SKM-1 (cell line): ENCODE measurements at regions not wholly inside any gene's neighbourhood (a gene's known extent, or its start where the extent isn't known, plus 50 kb on each side); places are given as distances from the start of the nearest gene placed in this dataset.

ENCODE experiments used
- DNase-seq: peaks from one replicate; lab custom pipeline; 2025; ENCODE audit not compliant: unreplicated experiment; lab: John Stamatoyannopoulos, UW

- no peak for DNase-seq
Measured at GRCh38 chr11:127622686-127623085, 622.1 kb upstream of the KIRREL3 start.

GRCh38 chr11:127620671-127621070 is 620.1 kb upstream of the KIRREL3 start:
- DNase-seq, result no peak

- no peak for DNase-seq
Measured at GRCh38 chr11:127619946-127620345, 619.4 kb upstream of the KIRREL3 start.

GRCh38 chr11:127618721-127619120 is 618.2 kb upstream of the KIRREL3 start:
- DNase-seq, result no peak

- DNase-seq, result no peak
Measured at GRCh38 chr11:127616158-127616557, 615.6 kb upstream of the KIRREL3 start.

GRCh38 chr11:127612607-127613006 is 612.0 kb upstream of the KIRREL3 start:
- no peak for DNase-seq

- DNase-seq, result no peak
Measured at GRCh38 chr11:127609025-127609773, 608.6 kb upstream of the KIRREL3 start.

- DNase-seq, result no peak
Measured at GRCh38 chr11:127607487-127608085, 607.0 kb upstream of the KIRREL3 start.

GRCh38 chr11:127601578-127601977 is 601.0 kb upstream of the KIRREL3 start:
- no peak for DNase-seq

GRCh38 chr11:127600674-127601073 is 600.1 kb upstream of the KIRREL3 start:
- no peak for DNase-seq

GRCh38 chr11:127598476-127598875 is 597.9 kb upstream of the KIRREL3 start:
- DNase-seq, result no peak

GRCh38 chr11:127596433-127596832 is 595.9 kb upstream of the KIRREL3 start:
- no peak for DNase-seq

GRCh38 chr11:127592371-127592770 is 591.8 kb upstream of the KIRREL3 start:
- DNase-seq, result no peak

- DNase-seq, result no peak
Measured at GRCh38 chr11:127590314-127590713, 589.7 kb upstream of the KIRREL3 start.

GRCh38 chr11:127588431-127588830 is 587.9 kb upstream of the KIRREL3 start:
- no peak for DNase-seq

GRCh38 chr11:127587511-127587910 is 586.9 kb upstream of the KIRREL3 start:
- DNase-seq, result no peak

- no peak for DNase-seq
Measured at GRCh38 chr11:127576210-127576609, 575.6 kb upstream of the KIRREL3 start.

- no peak for DNase-seq
Measured at GRCh38 chr11:127574478-127574877, 573.9 kb upstream of the KIRREL3 start.

- no peak for DNase-seq
Measured at GRCh38 chr11:127568891-127569290, 568.3 kb upstream of the KIRREL3 start.

- DNase-seq, result no peak
Measured at GRCh38 chr11:127567237-127567932, 566.8 kb upstream of the KIRREL3 start.

- no peak for DNase-seq
Measured at GRCh38 chr11:127564810-127565209, 564.2 kb upstream of the KIRREL3 start.

GRCh38 chr11:127559978-127560377 is 559.4 kb upstream of the KIRREL3 start:
- no peak for DNase-seq
